Smooth muscle cell (in vitro differentiated cells): ENCODE measurements at regions not wholly inside any gene's neighbourhood (a gene's known extent, or its start where the extent isn't known, plus 50 kb on each side); places are given as distances from the start of the nearest gene placed in this dataset.

Experiments
- DNase-seq: peaks from one replicate; lab custom pipeline; 2025; ENCODE audit not compliant: unreplicated experiment; lab: John Stamatoyannopoulos, UW
- H2AFZ ChIP-seq: fragments of 200-600 bp; sonication (generic); 2 replicates; pipeline ENCODE4 v1.6.0; 2016; ENCODE audit warnings: antibody characterized with exemption, low read depth, mild to moderate bottlenecking
- H3F3A ChIP-seq: fragments of 200-600 bp; sonication (generic); 2 replicates; pipeline ENCODE4 v1.6.0; 2017; ENCODE audit warnings: antibody characterized with exemption, low read depth
- H3K27ac ChIP-seq: fragments of 200-600 bp; sonication (generic); 2 replicates; pipeline ENCODE4 v1.5.1; 2016; ENCODE audit warnings: low read depth, mild to moderate bottlenecking
- H3K27me3 ChIP-seq: fragments of 200-600 bp; sonication (generic); 2 replicates; pipeline ENCODE4 v1.6.1; 2016; ENCODE audit warnings: low read depth, mild to moderate bottlenecking
- H3K36me3 ChIP-seq: fragments of 200-600 bp; sonication (generic); 2 replicates; pipeline ENCODE4 v1.5.1; 2016; ENCODE audit warnings: low read depth
- H3K4me1 ChIP-seq: fragments of 200-600 bp; sonication (generic); 2 replicates; pipeline ENCODE4 v1.5.1; 2016; ENCODE audit warnings: low read depth
- H3K4me2 ChIP-seq: fragments of 200-600 bp; sonication (generic); 2 replicates; pipeline ENCODE4 v1.6.0; 2016; ENCODE audit warnings: mild to moderate bottlenecking
- H3K4me3 ChIP-seq: fragments of 200-600 bp; sonication (generic); 2 replicates; pipeline ENCODE4 v1.5.1; 2016; ENCODE audit warnings: mild to moderate bottlenecking
- H3K79me2 ChIP-seq: fragments of 200-600 bp; sonication (generic); 2 replicates; pipeline ENCODE4 v1.6.0; 2016; ENCODE audit warnings: low read depth, mild to moderate bottlenecking
- H3K9ac ChIP-seq: fragments of 200-600 bp; sonication (generic); 2 replicates; pipeline ENCODE4 v1.6.0; 2016; ENCODE audit warnings: low read depth
- H3K9me3 ChIP-seq: fragments of 200-600 bp; sonication (generic); replicated peaks from 2 replicates; pipeline ENCODE4 v1.5.1; 2016; ENCODE audit warnings: low read depth
- H4K20me1 ChIP-seq: fragments of 200-600 bp; sonication (generic); 2 replicates; pipeline ENCODE4 v1.6.0; 2016; ENCODE audit warnings: low read depth
- CTCF ChIP-seq: fragments of 200-600 bp; sonication (generic); IDR thresholded peaks from 2 replicates; pipeline ENCODE4 v1.5.1; 2017; ENCODE audit warnings: borderline replicate concordance, mild to moderate bottlenecking, antibody characterized with exemption; ENCODE audit not compliant: insufficient read depth, poor library complexity, severe bottlenecking
- WGBS: methylation state at CpG from one replicate; pipeline ENCODE4 v1.1.7; 2016; ENCODE audit warnings: low lambda C conversion rate; 5-methylcytosine and 5-hydroxymethylcytosine counted together

GRCh38 chr4:159855731-159856130 lies 752.9 kb downstream of the RAPGEF2 start:
- Histone ChIP-seq H3K4me3 (no peak overlapping the region), H2AFZ (no peak overlapping the region), H3K27me3 (no peaks in the 10 kb centered on the region), H3K79me2 (no peaks in the 10 kb centered on the region), H3K4me2 (no peak overlapping the region), H3F3A (no peaks in the 10 kb centered on the region), H3K36me3 (no peaks in the 10 kb centered on the region), H3K4me1 (peaks cover 3% of the 10 kb centered on the region), H3K27ac (no peak overlapping the region), H3K9ac (no peak overlapping the region), H4K20me1 (no peaks in the 10 kb centered on the region), H3K9me3 (no peaks in the 10 kb centered on the region)
- no peak for TF ChIP-seq CTCF
- DNase-seq = no peak
- 79% methylated on average over 1 of the region's 1 CpG for WGBS

GRCh38 chr4:159856451-159856850 lies 753.6 kb downstream of the RAPGEF2 start:
- Histone ChIP-seq H3K9ac (no peak overlapping the region), H3K27me3 (no peaks in the 10 kb centered on the region), H3K36me3 (no peaks in the 10 kb centered on the region), H4K20me1 (no peaks in the 10 kb centered on the region), H3K4me3 (no peak overlapping the region), H3K4me1 (peaks cover 3% of the 10 kb centered on the region), H3K4me2 (no peak overlapping the region), H3K27ac (no peak overlapping the region), H2AFZ (no peak overlapping the region), H3F3A (no peaks in the 10 kb centered on the region), H3K79me2 (no peaks in the 10 kb centered on the region), H3K9me3 (no peaks in the 10 kb centered on the region)
- TF ChIP-seq CTCF = no peak
- WGBS = 49% methylated on average over 5 of the region's 5 CpGs
- no peak for DNase-seq

- no peak overlapping the region for H3K27ac ChIP-seq
- no peak overlapping the region for H3K4me3 ChIP-seq
- H3K27me3 ChIP-seq = no peaks in the 10 kb centered on the region
- H3K36me3 ChIP-seq = no peaks in the 10 kb centered on the region
- H3K4me2 ChIP-seq = no peak overlapping the region
- DNase-seq = no peak
- peaks cover 3% of the 10 kb centered on the region for H3K4me1 ChIP-seq
- no peaks in the 10 kb centered on the region for H3K9me3 ChIP-seq
- H3K9ac ChIP-seq = no peak overlapping the region
- no peaks in the 10 kb centered on the region for H4K20me1 ChIP-seq
- H3F3A ChIP-seq = no peaks in the 10 kb centered on the region
- TF ChIP-seq CTCF = no peak
- 94% methylated on average over 4 of the region's 4 CpGs for WGBS
- H3K79me2 ChIP-seq = no peaks in the 10 kb centered on the region
- no peak overlapping the region for H2AFZ ChIP-seq
These were observed 756.8 kb downstream of the RAPGEF2 start for GRCh38 chr4:159859656-159860148.

- H4K20me1 ChIP-seq = no peaks in the 10 kb centered on the region
- WGBS = 91% methylated on average over 3 of the region's 3 CpGs
- H3K9me3 ChIP-seq = no peaks in the 10 kb centered on the region
- no peak overlapping the region for H3K9ac ChIP-seq
- H3K27me3 ChIP-seq = no peaks in the 10 kb centered on the region
- peaks cover 3% of the 10 kb centered on the region for H3K4me1 ChIP-seq
- TF ChIP-seq CTCF = no peak
- H3K27ac ChIP-seq = no peak overlapping the region
- H3K4me2 ChIP-seq = no peak overlapping the region
- H3K4me3 ChIP-seq = no peak overlapping the region
- no peaks in the 10 kb centered on the region for H3K36me3 ChIP-seq
- no peaks in the 10 kb centered on the region for H3F3A ChIP-seq
- H2AFZ ChIP-seq = no peak overlapping the region
- no peak for DNase-seq
- no peaks in the 10 kb centered on the region for H3K79me2 ChIP-seq
These were observed 758.1 kb downstream of the RAPGEF2 start for GRCh38 chr4:159860945-159861344.
